NCI-H2227 treated with DMSO at 0.1 percent for 48 hours (cell line): ENCODE measurements at regions not wholly inside any gene's neighbourhood (a gene's known extent, or its start where the extent isn't known, plus 50 kb on each side); places are given as distances from the start of the nearest gene placed in this dataset.
A peak's percentile ranks its signal among the peaks of the same experiment; 100 is the strongest.

Experiments
- DNase-seq: peaks from one replicate; lab custom pipeline; 2025; lab: John Stamatoyannopoulos, UW

- peak; percentile 19 for DNase-seq
These were observed 186.5 kb upstream of the LINGO1 start for GRCh38 chr15:77819048-77819850.

- no peak for DNase-seq
These were observed 185.9 kb upstream of the LINGO1 start for GRCh38 chr15:77818484-77819047.

GRCh38 chr15:77817434-77817833 lies 184.7 kb upstream of the LINGO1 start:
- no peak for DNase-seq

- no peak for DNase-seq
These were observed 184.3 kb upstream of the LINGO1 start for GRCh38 chr15:77816983-77817382.

- DNase-seq, result no peak
These were observed 182.3 kb upstream of the LINGO1 start for GRCh38 chr15:77815015-77815414.

GRCh38 chr15:77812664-77813063 lies 180.0 kb upstream of the LINGO1 start:
- no peak for DNase-seq

- no peak for DNase-seq
These were observed 178.6 kb upstream of the LINGO1 start for GRCh38 chr15:77811270-77811669.

- no peak for DNase-seq
These were observed 177.4 kb upstream of the LINGO1 start for GRCh38 chr15:77810130-77810571.

- no peak for DNase-seq
These were observed 176.0 kb upstream of the LINGO1 start for GRCh38 chr15:77808581-77809177.

GRCh38 chr15:77808075-77808474 lies 175.4 kb upstream of the LINGO1 start:
- DNase-seq, result no peak

GRCh38 chr15:77807611-77808010 lies 174.9 kb upstream of the LINGO1 start:
- DNase-seq, result no peak

- no peak for DNase-seq
These were observed 174.4 kb upstream of the LINGO1 start for GRCh38 chr15:77807115-77807514.

- no peak for DNase-seq
These were observed 171.5 kb upstream of the LINGO1 start for GRCh38 chr15:77804210-77804609.

- no peak for DNase-seq
These were observed 170.8 kb upstream of the LINGO1 start for GRCh38 chr15:77803487-77803886.

- no peak for DNase-seq
These were observed 167.6 kb upstream of the LINGO1 start for GRCh38 chr15:77800305-77800704.

- no peak for DNase-seq
These were observed 166.1 kb upstream of the LINGO1 start for GRCh38 chr15:77798847-77799246.

- no peak for DNase-seq
These were observed 165.6 kb upstream of the LINGO1 start for GRCh38 chr15:77798151-77798835.

- DNase-seq, result no peak
These were observed 164.6 kb upstream of the LINGO1 start for GRCh38 chr15:77797270-77797669.

- DNase-seq, result no peak
These were observed 163.5 kb upstream of the LINGO1 start for GRCh38 chr15:77796046-77796729.

GRCh38 chr15:77795446-77795845 lies 162.7 kb upstream of the LINGO1 start:
- no peak for DNase-seq

GRCh38 chr15:77791941-77792340 lies 159.2 kb upstream of the LINGO1 start:
- no peak for DNase-seq

- no peak for DNase-seq
These were observed 157.8 kb upstream of the LINGO1 start for GRCh38 chr15:77790481-77790880.
